ENCODE measurements at regions not wholly inside any gene's neighbourhood (a gene's known extent, or its start where the extent isn't known, plus 50 kb on each side); places are given as distances from the start of the nearest gene placed in this dataset.
"Not testable (repeated sequence)": the region's sequence is repeated elsewhere in the genome, so short reads cannot be mapped to it uniquely, and the experiment has no call there.

GRCh38 chr3:105284876-105285275, 81.8 kb upstream of the ALCAM start:
- DNase-seq = no peak

GRCh38 chr3:105285653-105286241, 81.0 kb upstream of the ALCAM start:
- DNase-seq = no peak

GRCh38 chr3:105293441-105293840, 73.3 kb upstream of the ALCAM start:
- no peak for DNase-seq

- not testable (repeated sequence) for DNase-seq
These were observed 70.4 kb upstream of the ALCAM start for GRCh38 chr3:105296182-105296822.

GRCh38 chr3:105304487-105304886, 62.2 kb upstream of the ALCAM start:
- DNase-seq = no peak

- DNase-seq = no peak
These were observed 51.6 kb upstream of the ALCAM start for GRCh38 chr3:105315144-105315543.

- DNase-seq = no peak
These were observed 50.9 kb upstream of the ALCAM start for GRCh38 chr3:105315815-105316214.

GRCh38 chr3:105316331-105316730, 50.4 kb upstream of the ALCAM start:
- no peak for DNase-seq
